ENCODE measurements at regions not wholly inside any gene's neighbourhood (a gene's known extent, or its start where the extent isn't known, plus 50 kb on each side); places are given as distances from the start of the nearest gene placed in this dataset.
A peak's percentile ranks its signal among the peaks of the same experiment; 100 is the strongest.
"Not testable (repeated sequence)": the region's sequence is repeated elsewhere in the genome, so short reads cannot be mapped to it uniquely, and the experiment has no call there.

DNA sequence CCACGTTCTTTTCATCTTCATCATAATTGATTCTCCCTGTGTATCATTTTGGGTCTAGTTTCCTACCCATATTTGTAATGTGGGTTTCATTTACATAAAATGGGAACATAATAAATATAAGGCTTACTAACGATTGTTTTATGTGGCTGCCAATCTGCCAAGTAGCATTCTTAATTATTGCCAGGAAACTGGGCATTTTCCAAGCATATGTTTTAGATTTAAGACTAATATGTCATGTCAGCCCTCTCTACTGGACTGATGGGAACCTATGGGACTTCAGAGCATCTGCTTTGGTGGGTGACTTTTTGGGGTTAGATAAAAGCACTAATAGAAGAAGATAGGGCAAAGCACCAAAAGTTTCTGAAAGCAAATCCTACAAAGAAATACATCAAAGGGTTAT, 157.5 kb downstream of the TBX18 start:
- Histone ChIP-seq H3K27me3 (no peaks in the 10 kb centered on the region), H3K4me3 (no peak overlapping the region), H3K9me3 (no peaks in the 10 kb centered on the region), H3K27ac (no peak overlapping the region), H4K20me1 (no peaks in the 10 kb centered on the region), H3K4me1 (no peaks in the 10 kb centered on the region), H3K9ac (no peak overlapping the region), H3K4me2 (no peak overlapping the region), H3K36me3 (no peaks in the 10 kb centered on the region)
- TF ChIP-seq Cebpa-rat (IDR thresholded peaks at IDR 0.05) = no peak

DNA sequence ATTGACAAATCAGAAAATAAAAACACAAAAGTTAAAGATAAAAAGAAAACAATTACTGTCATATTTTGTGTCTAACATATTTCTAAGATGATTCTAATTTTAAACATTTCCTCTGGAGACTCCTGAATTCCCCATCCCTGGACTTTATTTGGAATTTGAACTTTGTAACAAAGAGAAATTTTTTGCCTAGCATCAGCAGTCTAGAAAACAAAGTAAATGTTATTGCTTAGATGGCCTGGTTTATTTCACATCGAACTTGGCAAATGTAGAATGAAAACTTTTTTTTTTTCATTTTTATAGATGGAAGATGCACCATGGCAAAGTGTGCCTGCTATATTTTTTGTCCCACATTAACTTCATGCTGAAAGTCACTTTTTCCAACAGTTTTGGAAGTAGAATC, 159.1 kb downstream of the TBX18 start:
- no peak overlapping the region for H3K9ac ChIP-seq
- H4K20me1 ChIP-seq = no peaks in the 10 kb centered on the region
- no peaks in the 10 kb centered on the region for H3K36me3 ChIP-seq
- H3K4me2 ChIP-seq = no peak overlapping the region
- H3K4me3 ChIP-seq = no peak overlapping the region
- no peaks in the 10 kb centered on the region for H3K27me3 ChIP-seq
- H3K27ac ChIP-seq = no peak overlapping the region
- peaks cover 6% of the 10 kb centered on the region for H3K4me1 ChIP-seq
- no peaks in the 10 kb centered on the region for H3K9me3 ChIP-seq
- no peak for TF ChIP-seq Cebpa-rat (IDR thresholded peaks at IDR 0.05)

DNA sequence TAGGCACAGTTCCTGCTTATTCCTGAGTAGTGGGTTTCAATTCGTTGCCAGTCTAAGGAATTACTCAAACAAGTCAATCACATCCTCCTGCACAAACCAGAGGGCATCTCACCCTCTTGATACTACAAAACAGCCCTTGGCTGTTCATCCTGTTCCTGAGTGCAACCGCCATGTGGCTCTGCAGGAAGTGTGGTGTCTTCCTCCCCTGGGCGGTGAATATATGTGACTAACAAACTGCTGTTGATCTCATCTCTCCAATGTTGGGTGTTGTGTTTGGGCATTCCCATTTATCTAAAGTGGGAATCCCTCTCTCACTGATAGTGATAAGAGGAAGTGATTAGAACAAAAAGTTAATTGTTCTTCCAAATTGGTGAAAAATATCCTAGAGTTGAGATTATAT, 163.0 kb downstream of the TBX18 start:
- no peak overlapping the region for H3K4me2 ChIP-seq
- no peaks in the 10 kb centered on the region for H3K27me3 ChIP-seq
- H3K4me3 ChIP-seq = no peak overlapping the region
- no peak for TF ChIP-seq Cebpa-rat (IDR thresholded peaks at IDR 0.05)
- H3K4me1 ChIP-seq = peaks cover 6% of the 10 kb centered on the region
- no peak overlapping the region for H3K27ac ChIP-seq
- H3K9me3 ChIP-seq = no peaks in the 10 kb centered on the region
- H3K36me3 ChIP-seq = no peaks in the 10 kb centered on the region
- H3K9ac ChIP-seq = no peak overlapping the region
- no peaks in the 10 kb centered on the region for H4K20me1 ChIP-seq

DNA sequence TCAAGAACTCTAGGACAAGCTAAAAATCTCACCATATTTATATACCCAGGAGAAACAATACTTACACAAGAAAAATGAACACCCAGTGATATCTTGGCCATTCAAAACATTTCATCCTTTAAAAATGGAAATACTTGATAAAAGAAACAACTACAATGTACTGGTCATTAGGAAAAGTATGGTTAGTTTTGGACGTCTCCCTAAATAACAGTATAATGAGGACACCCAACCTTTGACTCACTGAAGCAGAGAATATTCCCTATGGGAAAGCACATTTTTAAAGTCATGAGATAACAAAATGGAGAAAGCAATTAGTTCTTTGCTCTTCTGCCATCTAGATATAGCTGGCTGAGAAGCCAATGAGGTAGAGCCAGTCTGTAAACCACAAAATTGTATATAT, 164.4 kb downstream of the TBX18 start:
- Histone ChIP-seq H3K4me2 (no peak overlapping the region), H3K27me3 (no peaks in the 10 kb centered on the region), H3K36me3 (no peaks in the 10 kb centered on the region), H3K9ac (no peak overlapping the region), H4K20me1 (no peaks in the 10 kb centered on the region), H3K4me1 (peaks cover 6% of the 10 kb centered on the region), H3K27ac (no peak overlapping the region), H3K4me3 (no peak overlapping the region), H3K9me3 (no peaks in the 10 kb centered on the region)
- TF ChIP-seq Cebpa-rat (IDR thresholded peaks at IDR 0.05) = no peak

DNA sequence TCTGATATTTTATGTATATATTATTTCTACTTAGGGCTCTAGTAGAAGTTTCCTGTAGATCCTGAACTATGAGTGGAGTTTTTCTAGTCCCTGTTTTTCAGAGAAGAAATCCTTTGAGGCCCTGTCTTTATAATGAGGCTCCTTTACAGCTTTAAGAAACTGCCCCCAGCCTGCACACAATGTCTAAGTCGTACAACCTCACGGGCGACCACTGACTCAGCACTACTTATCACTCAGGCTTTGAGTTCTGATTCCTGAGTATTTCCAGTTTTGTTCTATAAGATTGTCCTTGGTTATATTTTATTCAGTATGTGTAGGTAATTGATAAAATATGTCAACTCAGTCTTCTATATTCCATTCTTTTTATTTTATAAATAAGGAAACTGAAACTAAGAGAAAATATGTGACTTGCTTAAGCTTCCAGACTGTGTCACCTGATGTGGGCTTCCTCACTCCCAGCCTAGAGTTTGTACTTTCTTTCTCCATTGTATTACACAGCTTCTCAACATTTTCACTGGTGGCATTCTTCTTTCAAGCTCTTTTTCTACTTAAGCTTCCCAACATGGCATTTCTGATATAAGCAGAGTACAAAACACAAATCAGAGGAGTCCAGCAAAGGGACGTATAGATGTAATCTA, 167.0 kb downstream of the TBX18 start:
- TF ChIP-seq Cebpa-rat (IDR thresholded peaks at IDR 0.05) = no peak
- no peaks in the 10 kb centered on the region for H3K36me3 ChIP-seq
- no peaks in the 10 kb centered on the region for H3K27me3 ChIP-seq
- no peak overlapping the region for H3K4me2 ChIP-seq
- no peaks in the 10 kb centered on the region for H3K9me3 ChIP-seq
- no peak overlapping the region for H3K4me3 ChIP-seq
- no peaks in the 10 kb centered on the region for H4K20me1 ChIP-seq
- H3K9ac ChIP-seq = no peak overlapping the region
- H3K27ac ChIP-seq = no peak overlapping the region
- H3K4me1 ChIP-seq = peaks cover 6% of the 10 kb centered on the region

DNA sequence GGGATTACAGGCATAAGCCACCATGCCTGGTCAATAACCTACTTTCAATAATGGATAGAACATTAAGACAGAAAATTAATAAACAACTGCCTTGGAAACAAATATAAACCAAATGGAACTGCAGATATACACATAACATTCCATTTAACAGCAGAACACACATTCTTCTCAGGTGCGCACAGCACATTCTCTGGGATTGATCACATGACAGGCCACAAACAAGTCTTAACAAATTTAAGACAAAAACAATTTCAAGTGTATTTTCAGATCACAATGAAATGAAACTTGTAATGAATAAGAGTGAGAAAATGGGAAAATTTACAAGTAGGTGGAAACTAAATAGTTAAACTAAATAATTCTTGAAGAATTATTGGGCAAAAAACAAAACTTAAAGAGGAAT, 167.9 kb downstream of the TBX18 start:
- no peak for TF ChIP-seq Cebpa-rat (IDR thresholded peaks at IDR 0.05)
- H3K36me3 ChIP-seq = no peaks in the 10 kb centered on the region
- H3K9me3 ChIP-seq = no peaks in the 10 kb centered on the region
- H3K4me3 ChIP-seq = no peak overlapping the region
- peaks cover 6% of the 10 kb centered on the region for H3K4me1 ChIP-seq
- H3K27ac ChIP-seq = no peak overlapping the region
- no peak overlapping the region for H3K4me2 ChIP-seq
- no peaks in the 10 kb centered on the region for H3K27me3 ChIP-seq
- H3K9ac ChIP-seq = no peak overlapping the region
- no peaks in the 10 kb centered on the region for H4K20me1 ChIP-seq

DNA sequence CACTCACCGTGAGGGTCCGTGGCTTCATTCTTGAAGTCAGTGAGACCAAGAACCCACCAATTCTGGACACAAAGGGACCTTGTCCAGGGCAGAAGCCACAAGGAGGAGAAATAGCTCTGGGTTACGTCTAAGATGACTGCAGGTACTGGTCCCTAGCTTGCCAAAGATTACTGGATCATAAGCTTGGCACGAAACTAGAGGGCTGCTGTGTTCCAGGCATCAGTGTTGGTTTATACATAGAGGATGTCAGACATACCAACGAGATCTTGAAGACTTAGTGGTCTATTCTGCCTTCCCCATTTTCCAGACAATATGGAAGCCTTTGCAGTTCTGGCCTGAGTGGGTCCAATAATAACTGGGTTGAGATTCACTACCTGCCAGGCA, 175.7 kb downstream of the TBX18 start:
- Histone ChIP-seq H3K27ac (no peak overlapping the region), H3K4me3 (no peak overlapping the region), H3K4me2 (no peak overlapping the region), H4K20me1 (no peaks in the 10 kb centered on the region), H3K36me3 (no peaks in the 10 kb centered on the region), H3K9me3 (no peaks in the 10 kb centered on the region), H3K9ac (no peak overlapping the region), H3K27me3 (no peaks in the 10 kb centered on the region), H3K4me1 (no peaks in the 10 kb centered on the region; the same call in 1 of the 2 replicates)
- no peak for TF ChIP-seq Cebpa-rat (IDR thresholded peaks at IDR 0.05)

DNA sequence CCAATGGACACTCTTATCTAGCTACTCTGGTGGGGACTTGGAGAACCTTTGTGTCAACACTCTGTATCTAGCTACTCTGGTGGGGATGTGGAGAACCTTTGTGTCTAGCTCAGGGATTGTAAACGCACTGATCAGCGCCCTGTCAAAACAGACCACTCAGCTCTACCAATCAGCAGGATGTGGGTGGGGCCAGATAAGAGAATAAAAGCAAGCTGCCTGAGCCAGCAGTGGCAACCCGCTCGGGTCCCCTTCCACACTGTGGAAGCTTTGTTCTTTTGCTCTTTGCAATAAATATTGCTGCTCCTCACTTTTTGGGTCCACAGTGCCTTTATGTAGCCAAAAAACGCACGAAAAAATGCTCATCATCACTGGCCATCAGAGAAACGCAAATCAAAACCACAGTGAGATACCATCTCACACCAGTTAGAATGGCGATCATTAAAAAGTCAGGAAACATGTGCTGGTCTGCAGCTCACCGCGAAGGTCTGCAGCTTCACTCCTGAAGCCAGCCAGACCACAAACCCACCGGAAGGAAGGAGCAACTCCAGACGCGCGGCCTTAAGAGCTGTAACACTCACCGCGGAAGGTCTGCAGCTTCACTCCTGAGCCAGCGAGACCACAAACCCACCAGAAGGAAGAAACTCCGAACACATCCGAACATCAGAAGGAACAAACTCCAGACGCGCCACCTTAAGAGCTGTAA, 176.3 kb downstream of the TBX18 start:
- H4K20me1 ChIP-seq, H3K4me3 ChIP-seq, H3K4me2 ChIP-seq, H3K27ac ChIP-seq, H3K4me1 ChIP-seq, H3K9ac ChIP-seq, H3K27me3 ChIP-seq, H3K9me3 ChIP-seq, H3K36me3 ChIP-seq: not testable (repeated sequence)

DNA sequence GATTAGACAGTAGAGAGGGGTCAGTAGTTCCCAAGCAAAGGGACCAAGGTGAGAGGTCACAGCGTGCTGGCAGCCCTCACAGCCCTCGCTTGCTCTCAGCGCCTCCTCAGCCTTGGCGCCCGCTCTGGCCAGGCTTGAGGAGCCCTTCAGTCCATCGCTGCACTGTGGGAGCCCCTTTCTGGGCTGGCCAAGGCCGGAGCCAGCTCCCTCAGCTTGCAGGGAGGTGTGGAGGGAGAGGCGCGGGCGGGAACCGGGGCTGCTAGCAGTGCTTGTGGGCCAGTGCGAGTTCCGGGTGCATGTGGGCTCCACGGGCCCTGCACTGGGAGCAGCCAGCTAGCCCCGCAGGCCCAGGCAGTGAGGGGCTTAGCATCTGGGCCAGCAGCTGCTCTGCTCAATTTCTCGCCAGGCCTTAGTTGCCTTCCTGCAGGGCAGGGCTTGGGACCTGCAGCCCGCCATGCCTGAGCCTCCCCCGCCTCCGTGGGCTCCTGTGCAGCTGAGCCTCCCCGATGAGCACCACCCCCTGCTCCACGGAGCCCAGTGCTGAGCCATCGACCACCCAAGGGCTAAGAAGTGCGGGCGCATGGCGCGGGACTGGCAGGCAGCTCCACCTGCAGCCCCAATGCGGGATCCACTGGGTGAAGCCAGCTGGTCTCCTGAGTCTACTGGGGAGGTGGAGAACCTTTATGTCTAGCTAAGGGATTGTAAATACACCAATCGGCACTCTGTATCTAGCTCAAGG, 177.0 kb downstream of the TBX18 start:
- H3K4me3 ChIP-seq, H3K9ac ChIP-seq, H3K4me2 ChIP-seq, H3K36me3 ChIP-seq, H3K4me1 ChIP-seq, H4K20me1 ChIP-seq, H3K27me3 ChIP-seq, H3K9me3 ChIP-seq, H3K27ac ChIP-seq: not testable (repeated sequence)

DNA sequence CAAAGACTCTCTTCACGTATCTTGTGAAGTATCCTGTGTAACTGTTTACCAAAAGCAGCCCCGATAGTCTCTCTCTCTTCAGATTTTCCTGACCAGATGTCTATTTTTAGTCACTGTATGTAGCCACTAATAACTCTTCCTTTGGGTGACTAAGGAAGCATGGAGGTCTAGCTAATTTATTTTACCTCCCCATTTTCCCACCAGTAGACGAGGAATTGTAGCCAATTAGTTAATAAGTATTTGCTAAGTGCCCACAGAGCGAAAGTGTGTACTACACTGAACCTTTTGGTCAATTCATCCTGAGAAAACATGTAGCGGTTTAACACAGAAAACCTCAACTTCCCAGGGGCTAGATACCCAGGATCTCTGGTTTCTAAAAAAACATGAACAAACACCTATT, 180.6 kb downstream of the TBX18 start:
- H3K4me2 ChIP-seq = 0 out of 2 replicates have a peak overlapping the region, but pooled peaks have one; percentile 9
- no peaks in the 10 kb centered on the region for H3K36me3 ChIP-seq
- H3K4me1 ChIP-seq = peaks cover 19% of the 10 kb centered on the region
- no peaks in the 10 kb centered on the region for H4K20me1 ChIP-seq
- no peak overlapping the region for H3K9ac ChIP-seq
- H3K27me3 ChIP-seq = no peaks in the 10 kb centered on the region
- no peak overlapping the region for H3K4me3 ChIP-seq
- no peak for TF ChIP-seq Cebpa-rat (IDR thresholded peaks at IDR 0.05)
- H3K9me3 ChIP-seq = peaks cover 6% of the 10 kb centered on the region; the same call in 1 of the 2 replicates
- H3K27ac ChIP-seq = no peak overlapping the region
